Bronchial epithelial cell (primary cell): ENCODE measurements at regions not wholly inside any gene's neighbourhood (a gene's known extent, or its start where the extent isn't known, plus 50 kb on each side); places are given as distances from the start of the nearest gene placed in this dataset.

Experiments used
- DNase-seq: peaks from one replicate; pipeline ENCODE4 v3.0.0-alpha.2; 2010; ENCODE audit warnings: low read depth
- FAIRE-seq: peaks from 2 replicates; lab custom pipeline; 2011; peaks lifted over from hg19 to GRCh38; lab: Jason Lieb, UNC
- H3K27me3 ChIP-seq: 2 replicates; pipeline ENCODE4 v1.5.1; 2011; ENCODE audit warnings: low read length; ENCODE audit not compliant: control insufficient read depth, insufficient read depth
- H3K36me3 ChIP-seq: 2 replicates; pipeline ENCODE4 v1.5.1; 2011; ENCODE audit warnings: low read length; ENCODE audit not compliant: control insufficient read depth, insufficient read depth
- H3K4me3 ChIP-seq: 2 replicates; pipeline ENCODE4 v1.5.1; 2011; ENCODE audit warnings: mild to moderate bottlenecking, low read depth, low read length, control low read depth
- CTCF ChIP-seq: IDR thresholded peaks from 2 replicates; pipeline ENCODE4 v1.5.1; 2011; ENCODE audit warnings: mild to moderate bottlenecking, moderate library complexity, low read length, control low read depth, inconsistent platforms; ENCODE audit not compliant: insufficient read depth, severe bottlenecking

GRCh38 chr19:31718898-31719297, 369.7 kb upstream of the TSHZ3 start:
- TF ChIP-seq CTCF = no peak
- Histone ChIP-seq H3K4me3 (no peak overlapping the region), H3K36me3 (no peaks in the 10 kb centered on the region), H3K27me3 (no peaks in the 10 kb centered on the region)
- DNase-seq (no peak), FAIRE-seq (no peak)

DNA sequence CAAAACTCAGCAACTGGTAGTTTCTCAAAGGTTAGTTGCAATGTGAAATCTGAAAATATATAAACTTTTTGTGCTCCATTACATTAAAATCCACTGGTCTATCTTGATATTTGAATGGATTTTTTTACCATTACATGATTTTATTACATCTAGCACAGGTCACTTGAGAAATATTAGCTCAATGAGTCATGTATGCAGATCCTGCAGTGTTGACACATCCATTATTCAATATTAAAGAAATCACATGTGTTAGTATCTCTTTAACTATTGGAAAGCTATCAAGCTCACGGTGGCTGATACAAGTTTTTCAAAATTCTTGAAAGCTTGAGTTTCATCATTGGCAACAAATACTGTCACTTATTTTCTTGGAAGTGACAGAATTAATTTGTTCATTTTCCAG, 373.9 kb upstream of the TSHZ3 start:
- DNase-seq (peak; percentile 1), FAIRE-seq (no peak)
- Histone ChIP-seq H3K27me3 (no peaks in the 10 kb centered on the region), H3K36me3 (no peaks in the 10 kb centered on the region), H3K4me3 (no peak overlapping the region)
- no peak for TF ChIP-seq CTCF

DNA sequence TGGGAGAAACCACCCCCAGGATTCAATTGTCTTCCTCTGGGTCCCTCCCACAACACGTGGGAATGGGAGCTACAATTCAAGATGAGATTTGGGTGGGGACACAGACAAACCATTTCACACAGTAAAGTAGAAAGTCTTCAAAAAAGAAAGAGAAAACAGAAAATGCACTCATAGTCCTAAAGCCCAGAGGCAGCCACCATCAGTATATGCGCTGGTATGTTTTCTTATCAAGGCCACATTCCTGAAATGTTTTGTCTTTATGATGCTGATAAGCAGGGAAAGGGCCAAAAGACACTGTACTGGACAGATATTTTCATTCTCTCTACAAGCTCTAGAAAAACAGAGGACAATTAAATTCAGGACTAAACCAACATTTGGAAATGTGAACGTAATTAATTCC, 375.8 kb upstream of the TSHZ3 start:
- no peak for DNase-seq
- TF ChIP-seq CTCF = no peak
- Histone ChIP-seq H3K36me3 (no peaks in the 10 kb centered on the region), H3K27me3 (no peaks in the 10 kb centered on the region), H3K4me3 (no peak overlapping the region)
- no peak for FAIRE-seq

DNA sequence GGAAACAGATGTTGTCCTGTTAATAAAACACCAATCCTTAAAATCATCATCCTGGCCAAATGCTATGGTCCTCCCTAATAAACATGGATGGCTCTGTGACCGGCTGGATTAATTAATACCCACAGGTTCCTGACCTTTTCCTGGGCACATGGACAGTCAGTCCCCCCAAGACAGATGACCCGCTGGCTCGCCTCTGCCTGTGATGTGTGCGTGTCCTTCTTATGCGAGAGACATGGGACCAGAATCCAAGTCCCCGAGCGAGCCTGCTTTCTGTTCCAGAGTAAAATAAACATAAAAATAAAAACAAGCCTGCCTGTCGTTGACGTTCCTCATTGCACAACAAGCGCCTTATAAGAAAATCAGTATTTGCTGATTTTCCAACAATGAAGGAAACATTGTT, 378.3 kb upstream of the TSHZ3 start:
- no peak overlapping the region for H3K4me3 ChIP-seq
- FAIRE-seq = no peak
- no peaks in the 10 kb centered on the region for H3K36me3 ChIP-seq
- TF ChIP-seq CTCF = no peak
- DNase-seq = no peak
- H3K27me3 ChIP-seq = no peaks in the 10 kb centered on the region

GRCh38 chr19:31730270-31730669, 381.0 kb upstream of the TSHZ3 start:
- FAIRE-seq (no peak), DNase-seq (no peak)
- no peaks in the 10 kb centered on the region for H3K27me3 ChIP-seq
- no peak overlapping the region for H3K4me3 ChIP-seq
- H3K36me3 ChIP-seq = no peaks in the 10 kb centered on the region
- no peak for TF ChIP-seq CTCF

DNA sequence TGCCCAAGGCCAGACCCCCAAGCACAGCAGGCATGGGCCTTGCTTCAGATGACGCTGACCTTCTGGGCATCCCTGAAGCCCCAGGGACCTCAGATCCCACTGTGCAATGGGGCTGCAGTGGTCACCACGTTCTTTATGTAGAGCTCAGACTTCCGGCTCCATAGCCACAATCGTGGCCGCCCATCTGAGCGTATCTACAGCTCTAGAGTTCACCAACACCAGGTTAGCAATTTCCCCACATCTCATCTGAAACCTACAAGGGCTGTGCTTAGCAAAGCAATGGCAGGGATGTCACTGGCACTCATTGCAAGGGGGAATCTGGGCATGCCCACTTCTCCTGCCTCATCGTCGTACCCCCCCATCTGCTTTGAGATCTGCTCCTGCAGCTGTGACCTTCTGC, 384.4 kb upstream of the TSHZ3 start:
- no peaks in the 10 kb centered on the region for H3K36me3 ChIP-seq
- FAIRE-seq (peak; percentile 40), DNase-seq (no peak)
- H3K27me3 ChIP-seq = no peaks in the 10 kb centered on the region
- TF ChIP-seq CTCF = no peak
- no peak overlapping the region for H3K4me3 ChIP-seq
